ENCODE measurements at regions not wholly inside any gene's neighbourhood (a gene's known extent, or its start where the extent isn't known, plus 50 kb on each side); places are given as distances from the start of the nearest gene placed in this dataset.

DNA sequence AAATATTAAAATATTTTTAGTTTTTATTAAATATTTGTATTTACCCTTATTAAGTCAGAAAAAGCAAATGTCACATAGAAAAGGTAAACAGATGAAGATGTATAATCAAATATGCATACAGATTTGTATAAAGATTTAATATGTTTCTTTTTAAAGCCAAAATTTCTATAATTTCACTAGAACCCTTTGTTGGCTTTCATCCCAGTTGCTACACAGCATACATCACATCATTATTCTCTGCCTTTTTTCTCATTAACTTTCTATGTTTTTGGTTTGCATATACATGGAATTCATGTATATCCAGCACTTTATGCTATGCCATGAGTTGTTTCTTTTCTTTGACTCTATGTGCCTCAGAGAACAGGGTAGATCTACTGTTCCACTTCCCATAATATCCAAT is 957.9 kb upstream of the ADGRL2 start:
- TF ChIP-seq EP300 (IDR thresholded peaks at IDR 0.05; ENCODE audit: borderline replicate concordance) (no peak), TAF1 (IDR thresholded peaks at IDR 0.05; ENCODE audit: low read depth) (no peak)
